SU-DHL-6 (cell line): ENCODE measurements at regions not wholly inside any gene's neighbourhood (a gene's known extent, or its start where the extent isn't known, plus 50 kb on each side); places are given as distances from the start of the nearest gene placed in this dataset.

Source experiments
- H2AFZ ChIP-seq: fragments of 200-600 bp; sonication (generic); 2 replicates; pipeline ENCODE4 v1.6.1; 2014; ENCODE audit warnings: low read depth, mild to moderate bottlenecking, moderate library complexity, mixed read lengths, antibody characterized with exemption, low read length; ENCODE audit not compliant: severe bottlenecking
- H3F3A ChIP-seq: fragments of 200-600 bp; shearing (Covaris generic); 2 replicates; pipeline ENCODE4 v1.6.0; 2016; ENCODE audit warnings: antibody characterized with exemption, mild to moderate bottlenecking; ENCODE audit not compliant: insufficient read depth
- H3K27ac ChIP-seq: fragments of 200-600 bp; sonication (generic); 2 replicates; pipeline ENCODE4 v1.5.1; 2016; ENCODE audit warnings: low read depth, mild to moderate bottlenecking, low read length, moderate library complexity, mixed read lengths
- H3K27me3 ChIP-seq: fragments of 200-600 bp; sonication (generic), shearing (Covaris generic); 2 replicates; pipeline ENCODE4 v1.6.0; 2014; ENCODE audit warnings: mild to moderate bottlenecking, low read length
- H3K36me3 ChIP-seq: fragments of 200-600 bp; sonication (generic); 2 replicates; pipeline ENCODE4 v1.6.1; 2014; ENCODE audit warnings: mild to moderate bottlenecking, low read length, mixed read lengths
- H3K4me2 ChIP-seq: fragments of 300-600, 200-600 bp; shearing (Covaris generic), sonication (generic); 2 replicates; pipeline ENCODE4 v1.6.0; 2014; ENCODE audit warnings: low read length, low read depth, mild to moderate bottlenecking; ENCODE audit not compliant: poor library complexity, severe bottlenecking
- H3K4me3 ChIP-seq: fragments of 200-600 bp; sonication (generic); 2 replicates; pipeline ENCODE4 v1.5.1; 2014; ENCODE audit warnings: antibody characterized with exemption, low read length, mild to moderate bottlenecking, mixed read lengths; ENCODE audit not compliant: insufficient read depth, poor library complexity, severe bottlenecking
- H3K79me2 ChIP-seq: fragments of 200-600 bp; sonication (generic); 2 replicates; pipeline ENCODE4 v1.6.1; 2014; ENCODE audit warnings: mild to moderate bottlenecking, low read length, moderate library complexity; ENCODE audit not compliant: insufficient read depth
- H3K9ac ChIP-seq: fragments of 200-600 bp; sonication (generic); 2 replicates; pipeline ENCODE4 v1.7.0; 2014; ENCODE audit warnings: mild to moderate bottlenecking, low read length
- H3K9me2 ChIP-seq: fragments of 200-600 bp; sonication (generic); replicated peaks from 2 replicates; pipeline ENCODE4 v1.6.1; 2014; ENCODE audit warnings: low read length; ENCODE audit not compliant: insufficient read depth
- H3K9me3 ChIP-seq: fragments of 200-600 bp; sonication (generic); 2 replicates; pipeline ENCODE4 v1.6.1; 2014; ENCODE audit warnings: low read length, mixed read lengths; ENCODE audit not compliant: insufficient read depth
- H4K20me1 ChIP-seq: fragments of 200-600 bp; sonication (generic); 2 replicates; pipeline ENCODE4 v1.6.1; 2014; ENCODE audit warnings: low read depth, mild to moderate bottlenecking, antibody characterized with exemption, low read length, moderate library complexity, mixed read lengths
- EZH2phosphoT487 ChIP-seq: fragments of 200-600 bp; sonication (generic), shearing (Covaris generic); conservative IDR thresholded peaks from 2 replicates; pipeline ENCODE4 v1.6.1; 2018; ENCODE audit warnings: mild to moderate bottlenecking, antibody characterized with exemption, low read length, moderate library complexity, mixed read lengths
- TF ChIP-seq, protein P1 (sequence below): fragments of 200-600 bp; sonication (generic); IDR thresholded peaks from one replicate; pipeline ENCODE4 v1.5.1; 2017; ENCODE audit warnings: antibody characterized with exemption, mild to moderate bottlenecking, low read length, moderate library complexity; ENCODE audit not compliant: insufficient read depth, poor library complexity, severe bottlenecking

DNA sequence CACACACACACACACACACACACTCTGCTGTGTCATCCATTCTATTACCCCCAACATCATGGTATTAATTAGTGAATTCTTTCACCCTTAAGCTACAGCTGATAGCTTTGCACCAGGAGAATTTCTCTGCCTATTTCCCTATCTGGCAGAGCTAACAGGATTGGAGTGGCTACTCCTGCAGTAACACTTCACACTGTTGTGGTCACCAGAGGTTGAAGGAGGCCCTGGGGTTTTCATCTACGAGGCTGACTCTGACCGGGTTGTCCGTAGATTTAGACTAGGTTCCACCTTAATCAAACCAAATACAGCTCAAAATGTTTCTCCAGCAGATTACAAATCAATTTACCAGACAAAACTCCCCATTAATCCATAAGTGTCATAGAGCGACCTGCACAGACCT lies 69.2 kb upstream of the RIPOR2 start:
- no peak for TF ChIP-seq EZH2phosphoT487
- TF ChIP-seq, protein P1, sequence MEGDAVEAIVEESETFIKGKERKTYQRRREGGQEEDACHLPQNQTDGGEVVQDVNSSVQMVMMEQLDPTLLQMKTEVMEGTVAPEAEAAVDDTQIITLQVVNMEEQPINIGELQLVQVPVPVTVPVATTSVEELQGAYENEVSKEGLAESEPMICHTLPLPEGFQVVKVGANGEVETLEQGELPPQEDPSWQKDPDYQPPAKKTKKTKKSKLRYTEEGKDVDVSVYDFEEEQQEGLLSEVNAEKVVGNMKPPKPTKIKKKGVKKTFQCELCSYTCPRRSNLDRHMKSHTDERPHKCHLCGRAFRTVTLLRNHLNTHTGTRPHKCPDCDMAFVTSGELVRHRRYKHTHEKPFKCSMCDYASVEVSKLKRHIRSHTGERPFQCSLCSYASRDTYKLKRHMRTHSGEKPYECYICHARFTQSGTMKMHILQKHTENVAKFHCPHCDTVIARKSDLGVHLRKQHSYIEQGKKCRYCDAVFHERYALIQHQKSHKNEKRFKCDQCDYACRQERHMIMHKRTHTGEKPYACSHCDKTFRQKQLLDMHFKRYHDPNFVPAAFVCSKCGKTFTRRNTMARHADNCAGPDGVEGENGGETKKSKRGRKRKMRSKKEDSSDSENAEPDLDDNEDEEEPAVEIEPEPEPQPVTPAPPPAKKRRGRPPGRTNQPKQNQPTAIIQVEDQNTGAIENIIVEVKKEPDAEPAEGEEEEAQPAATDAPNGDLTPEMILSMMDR = no peak
- Histone ChIP-seq H3K9me3 (no peaks in the 10 kb centered on the region), H3K79me2 (no peaks in the 10 kb centered on the region)

DNA sequence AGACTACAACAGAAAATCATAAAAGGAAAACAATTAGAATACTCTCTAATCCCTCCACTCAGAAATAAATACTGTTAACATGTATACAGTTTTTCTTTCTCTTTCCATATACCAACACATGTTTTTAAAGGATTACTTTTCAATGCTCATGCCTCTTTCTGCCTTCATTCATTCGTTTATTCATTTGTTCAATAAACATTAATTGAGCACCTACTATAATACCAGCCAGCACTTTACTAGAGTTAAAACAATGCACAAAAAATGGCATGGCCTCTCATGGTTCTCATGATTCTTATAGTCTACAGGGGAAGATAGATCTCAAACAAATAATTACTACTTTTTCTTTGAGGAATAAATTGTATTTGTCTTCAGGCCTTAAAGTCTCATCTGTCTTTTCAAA lies 70.3 kb upstream of the RIPOR2 start:
- no peaks in the 10 kb centered on the region for H3K27me3 ChIP-seq
- no peak for TF ChIP-seq EZH2phosphoT487
- TF ChIP-seq, protein P1 = no peak
- no peak overlapping the region for H2AFZ ChIP-seq
- H3K4me3 ChIP-seq = no peak overlapping the region
- H3K9me3 ChIP-seq = no peaks in the 10 kb centered on the region
- H3F3A ChIP-seq = peaks cover 5% of the 10 kb centered on the region; the same call in 1 of the 2 replicates
- H3K79me2 ChIP-seq = no peaks in the 10 kb centered on the region
- no peak overlapping the region for H3K9ac ChIP-seq
- no peaks in the 10 kb centered on the region for H3K36me3 ChIP-seq
- no peak overlapping the region for H3K27ac ChIP-seq
- H3K4me2 ChIP-seq = no peak overlapping the region
- no peaks in the 10 kb centered on the region for H4K20me1 ChIP-seq
- H3K9me2 ChIP-seq = no peaks in the 10 kb centered on the region

More for the DNA sequence above, 69.2 kb upstream of the RIPOR2 start:
- H3K36me3 ChIP-seq = no peaks in the 10 kb centered on the region
- H2AFZ ChIP-seq = no peak overlapping the region
- H3K4me3 ChIP-seq = no peak overlapping the region
- H3K27me3 ChIP-seq = no peaks in the 10 kb centered on the region
- no peaks in the 10 kb centered on the region for H3K9me2 ChIP-seq
- H3K27ac ChIP-seq = no peak overlapping the region
- peaks cover 5% of the 10 kb centered on the region; the same call in 1 of the 2 replicates for H3F3A ChIP-seq
- no peak overlapping the region for H3K4me2 ChIP-seq
- no peak overlapping the region for H3K9ac ChIP-seq
- no peaks in the 10 kb centered on the region for H4K20me1 ChIP-seq

DNA sequence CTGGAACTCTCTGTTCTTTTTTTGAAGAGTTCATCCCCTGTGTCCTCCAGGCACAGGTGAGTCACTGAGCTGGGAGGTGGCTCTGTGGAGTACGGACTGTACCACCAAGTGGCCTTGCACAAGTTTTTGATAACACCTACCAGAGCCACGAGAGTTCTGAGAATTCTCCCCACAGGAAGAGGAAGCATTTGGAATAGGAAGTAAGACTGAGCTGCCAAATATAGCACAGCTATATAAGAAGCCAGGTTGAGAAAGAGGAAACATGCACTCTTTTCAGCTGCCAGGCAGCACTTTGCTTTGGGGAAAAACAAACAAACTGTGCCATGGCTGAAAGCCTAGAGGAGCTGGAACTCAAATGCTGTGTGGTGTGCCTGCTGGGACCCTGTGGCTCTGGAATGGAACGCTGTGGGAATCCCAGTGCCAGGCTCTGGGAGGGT lies 70.8 kb upstream of the RIPOR2 start:
- H3K36me3 ChIP-seq = no peaks in the 10 kb centered on the region
- H3K9me2 ChIP-seq = no peaks in the 10 kb centered on the region
- peaks cover 5% of the 10 kb centered on the region; the same call in 1 of the 2 replicates for H3F3A ChIP-seq
- H3K9ac ChIP-seq = no peak overlapping the region
- no peak overlapping the region for H2AFZ ChIP-seq
- H3K27me3 ChIP-seq = no peaks in the 10 kb centered on the region
- TF ChIP-seq, protein P1 = no peak
- no peak for TF ChIP-seq EZH2phosphoT487
- H3K9me3 ChIP-seq = no peaks in the 10 kb centered on the region
- H3K4me2 ChIP-seq = no peak overlapping the region
- no peak overlapping the region for H3K27ac ChIP-seq
- H3K4me3 ChIP-seq = no peak overlapping the region
- H3K79me2 ChIP-seq = no peaks in the 10 kb centered on the region
- no peaks in the 10 kb centered on the region for H4K20me1 ChIP-seq
